H9 (cell line): ENCODE measurements at regions not wholly inside any gene's neighbourhood (a gene's known extent, or its start where the extent isn't known, plus 50 kb on each side); places are given as distances from the start of the nearest gene placed in this dataset.
"Not testable (repeated sequence)": the region's sequence is repeated elsewhere in the genome, so short reads cannot be mapped to it uniquely, and the experiment has no call there.

Experiments used
- DNase-seq: peaks from one replicate; pipeline ENCODE4 v3.0.0-alpha.2; 2017
- H2AFZ ChIP-seq: one replicate; pipeline ENCODE4 v1.6.1; 2013; ENCODE audit warnings: mild to moderate bottlenecking, low read length, control low read depth, moderate library complexity
- H2AK5ac ChIP-seq: 2 replicates; pipeline ENCODE4 v1.6.1; 2013; ENCODE audit warnings: low read length, control low read depth, mixed read lengths; ENCODE audit not compliant: insufficient read length
- H2BK120ac ChIP-seq: one replicate; pipeline ENCODE4 v1.6.1; 2013; ENCODE audit warnings: low read depth, mild to moderate bottlenecking, low read length, control low read depth, inconsistent platforms; ENCODE audit not compliant: poor library complexity, severe bottlenecking
- H2BK12ac ChIP-seq: 2 replicates; pipeline ENCODE4 v1.6.1; 2013; ENCODE audit warnings: low read length, control low read depth, mixed read lengths, low read depth; ENCODE audit not compliant: insufficient read length
- H2BK15ac ChIP-seq: 2 replicates; pipeline ENCODE4 v1.6.1; 2013; ENCODE audit warnings: low read depth, low read length, control low read depth
- H2BK20ac ChIP-seq: one replicate; pipeline ENCODE4 v1.6.1; 2013; ENCODE audit warnings: low read depth, mild to moderate bottlenecking, low read length, control low read depth, inconsistent platforms; ENCODE audit not compliant: poor library complexity, severe bottlenecking
- H2BK5ac ChIP-seq: 2 replicates; pipeline ENCODE4 v1.6.1; 2013; ENCODE audit warnings: low read length, control low read depth, mixed read lengths; ENCODE audit not compliant: insufficient read length
- H3K14ac ChIP-seq: 2 replicates; pipeline ENCODE4 v1.6.1; 2013; ENCODE audit warnings: low read length, control low read depth; ENCODE audit not compliant: insufficient read depth
- H3K18ac ChIP-seq: 2 replicates; pipeline ENCODE4 v1.6.1; 2013; ENCODE audit warnings: low read depth, mild to moderate bottlenecking, mixed read lengths, low read length, control low read depth; ENCODE audit not compliant: insufficient read length
- H3K23ac ChIP-seq: 2 replicates; pipeline ENCODE4 v1.6.1; 2013; ENCODE audit warnings: low read length, control low read depth, mixed read lengths, low read depth; ENCODE audit not compliant: insufficient read length
- H3K23me2 ChIP-seq: 2 replicates; pipeline ENCODE4 v1.6.1; 2013; ENCODE audit warnings: low read depth, mild to moderate bottlenecking, mixed read lengths, low read length, control low read depth; ENCODE audit not compliant: insufficient read length, poor library complexity, severe bottlenecking
- H3K27ac ChIP-seq: 2 replicates; pipeline ENCODE4 v1.5.1; 2013; ENCODE audit warnings: low read length, control low read depth, mixed read lengths, low read depth; ENCODE audit not compliant: insufficient read length
- H3K27me3 ChIP-seq: 2 replicates; pipeline ENCODE4 v1.6.1; 2013; ENCODE audit warnings: low read length, control low read depth, inconsistent platforms; ENCODE audit not compliant: insufficient read depth
- H3K4ac ChIP-seq: 2 replicates; pipeline ENCODE4 v1.6.1; 2013; ENCODE audit warnings: low read depth, mild to moderate bottlenecking, control low read depth, inconsistent platforms, low read length, moderate library complexity
- H3K4me1 ChIP-seq: 2 replicates; pipeline ENCODE4 v1.6.1; 2013; ENCODE audit warnings: low read length, control low read depth, inconsistent platforms; ENCODE audit not compliant: insufficient read depth
- H3K4me2 ChIP-seq: 2 replicates; pipeline ENCODE4 v1.6.1; 2013; ENCODE audit warnings: low read length, control low read depth, mixed read lengths; ENCODE audit not compliant: insufficient read length, insufficient read depth
- H3K56ac ChIP-seq: 2 replicates; pipeline ENCODE4 v1.6.1; 2013; ENCODE audit warnings: low read depth, mild to moderate bottlenecking, mixed read lengths, low read length, control low read depth; ENCODE audit not compliant: insufficient read length
- H3K79me1 ChIP-seq: 2 replicates; pipeline ENCODE4 v1.6.1; 2013; ENCODE audit warnings: low read depth, mild to moderate bottlenecking, moderate library complexity, low read length, control low read depth, inconsistent platforms; ENCODE audit not compliant: insufficient read depth, poor library complexity, severe bottlenecking
- H3K79me2 ChIP-seq: 2 replicates; pipeline ENCODE4 v1.6.1; 2013; ENCODE audit warnings: low read length, control low read depth, inconsistent platforms; ENCODE audit not compliant: insufficient read depth
- H3K9ac ChIP-seq: 2 replicates; pipeline ENCODE4 v1.6.1; 2013; ENCODE audit warnings: low read length, control low read depth, mixed read lengths; ENCODE audit not compliant: insufficient read length; ENCODE audit errors: extremely low read depth
- H3K9me3 ChIP-seq: one replicate; pipeline ENCODE4 v1.6.1; 2013; ENCODE audit warnings: low read depth, low read length, inconsistent platforms; ENCODE audit not compliant: control insufficient read depth
- H3T11ph ChIP-seq: one replicate; pipeline ENCODE4 v1.6.1; 2013; ENCODE audit warnings: mild to moderate bottlenecking, low read length, control low read depth, inconsistent platforms
- H4K20me1 ChIP-seq: one replicate; pipeline ENCODE4 v1.6.1; 2013; ENCODE audit not compliant: control insufficient read depth, insufficient read length, insufficient read depth
- H4K5ac ChIP-seq: 2 replicates; pipeline ENCODE4 v1.6.1; 2013; ENCODE audit warnings: low read depth, mild to moderate bottlenecking, mixed read lengths, low read length, control low read depth; ENCODE audit not compliant: insufficient read length
- H4K8ac ChIP-seq: replicated peaks from 2 replicates; pipeline ENCODE4 v1.6.1; 2013; ENCODE audit warnings: low read length, control low read depth, mixed read lengths, low read depth; ENCODE audit not compliant: insufficient read length
- H4K91ac ChIP-seq: 2 replicates; pipeline ENCODE4 v1.6.1; 2013; ENCODE audit warnings: low read depth, mild to moderate bottlenecking, moderate library complexity, mixed read lengths, low read length, control low read depth; ENCODE audit not compliant: insufficient read length
- H3K27ac Mint-ChIP-seq, 3 experiments: 2 replicates in 2 of 3; 3 replicates in 1 of 3; pipeline ENCODE4 v1.8.0; 2020 to 2021; ENCODE audit warnings: mixed read lengths in 3 of 3, mild to moderate bottlenecking in 1 of 3, moderate library complexity in 1 of 3
- H3K27me3 Mint-ChIP-seq: 2 replicates; pipeline ENCODE4 v1.8.0; 2021; ENCODE audit warnings: low read depth, mild to moderate bottlenecking, moderate library complexity, mixed read lengths
- H3K36me3 Mint-ChIP-seq, 3 experiments: 2 replicates in 2 of 3; 3 replicates in 1 of 3; pipeline ENCODE4 v1.8.0; 2020 to 2021; ENCODE audit warnings: low read depth in 3 of 3, mixed read lengths in 3 of 3; ENCODE audit not compliant: insufficient read depth in 1 of 3
- H3K4me1 Mint-ChIP-seq, 2 experiments: 2 replicates each; pipeline ENCODE4 v1.8.0; 2020; ENCODE audit warnings: mixed read lengths in 2 of 2
- H3K4me3 Mint-ChIP-seq, 2 experiments: 2 replicates in 1 of 2; 3 replicates in 1 of 2; pipeline ENCODE4 v1.8.0; 2020 to 2021; ENCODE audit warnings: mild to moderate bottlenecking in 2 of 2, mixed read lengths in 2 of 2, moderate library complexity in 1 of 2
- H3K9me3 Mint-ChIP-seq, 2 experiments: 2 replicates in 1 of 2; 3 replicates in 1 of 2; pipeline ENCODE4 v1.8.0; 2020; ENCODE audit warnings: mild to moderate bottlenecking in 2 of 2, mixed read lengths in 2 of 2, moderate library complexity in 1 of 2
- WGBS: extraction: QIAGEN DNeasy Blood & Tissue Kit; methylation state at CpG from one replicate; pipeline ENCODE4 v1.1.7; 2013; ENCODE audit warnings: missing lambda C conversion rate, low lambda C conversion rate, mixed read lengths; ENCODE audit not compliant: insufficient read length; ENCODE audit errors: extremely low coverage; 5-methylcytosine and 5-hydroxymethylcytosine counted together
- TF ChIP-seq, protein P1 (sequence below): fragments of 200-600 bp; sonication (generic); conservative IDR thresholded peaks from 3 replicates; pipeline ENCODE4 v1.8.0; 2021; ENCODE audit warnings: antibody characterized with exemption, mild to moderate bottlenecking

DNA sequence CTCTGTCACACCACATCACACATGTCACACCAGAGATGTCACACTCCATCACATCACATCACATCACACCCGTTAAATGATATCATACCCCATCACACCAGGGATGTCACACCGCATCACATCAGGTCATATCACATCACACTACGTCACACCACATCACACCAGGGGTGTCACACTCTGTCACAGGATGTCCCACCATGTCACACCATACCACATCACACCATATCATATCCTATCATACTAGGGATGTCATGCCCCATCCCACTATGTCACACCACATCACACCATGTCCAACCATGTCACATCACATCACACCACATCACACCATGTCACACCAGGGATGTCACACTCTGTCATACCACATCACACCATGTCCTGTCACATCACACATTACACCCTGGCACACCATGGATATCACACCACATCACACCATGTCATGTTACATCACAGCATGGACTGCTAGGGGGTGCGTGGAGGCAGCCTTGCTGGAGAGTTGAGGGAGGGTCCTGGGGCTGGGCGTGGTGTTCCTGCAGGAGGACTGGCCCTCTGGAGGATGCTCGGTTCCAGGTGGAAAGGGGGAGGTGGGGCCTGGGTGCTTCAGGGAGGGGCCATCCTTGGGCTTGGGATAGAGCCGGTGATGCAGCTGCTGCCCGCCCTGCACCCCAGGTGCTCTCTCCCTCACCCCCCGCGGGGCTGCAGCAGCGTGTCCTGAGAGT is 134.6 kb downstream of the TMEM121 start:
- WGBS: no CpG with 5 or more reads among the region's 11 CpGs
- Histone ChIP-seq H4K5ac (no peak overlapping the region), H4K20me1 (no peaks in the 10 kb centered on the region), H3K27me3 (no peaks in the 10 kb centered on the region), H2BK15ac (no peak overlapping the region), H3K18ac (no peak overlapping the region), H3K9me3 (peaks cover 52% of the 10 kb centered on the region), H3K4me1 (no peaks in the 10 kb centered on the region), H3K9ac (no peak overlapping the region), H3K4ac (no peak overlapping the region), H2BK20ac (no peak overlapping the region), H2AK5ac (no peak overlapping the region), H2BK12ac (no peak overlapping the region), H3K79me2 (no peaks in the 10 kb centered on the region), H3K23me2 (no peaks in the 10 kb centered on the region), H4K8ac (no peak overlapping the region), H3K23ac (no peak overlapping the region), H2AFZ (no peak overlapping the region), H2BK120ac (no peak overlapping the region), H3K79me1 (no peaks in the 10 kb centered on the region), H3K4me2 (no peak overlapping the region), H3K56ac (no peak overlapping the region), H3K27ac (no peak overlapping the region), H3K14ac (no peak overlapping the region), H3T11ph (no peak overlapping the region), H4K91ac (no peak overlapping the region), H2BK5ac (no peak overlapping the region)
- Mint-ChIP-seq H3K9me3 (peaks cover 73 to 79% of the 10 kb centered on the region in 2 experiments), H3K4me3 (no peak overlapping the region; a peak in 1 of 5 replicates), H3K36me3 (peaks cover 15 to 29% (median 15%) of the 10 kb centered on the region in 3 experiments), H3K27me3 (no peaks in the 10 kb centered on the region), H3K27ac (no peak overlapping the region), H3K4me1 (no peaks in the 10 kb centered on the region)
- DNase-seq: no peak
- TF ChIP-seq, protein P1, sequence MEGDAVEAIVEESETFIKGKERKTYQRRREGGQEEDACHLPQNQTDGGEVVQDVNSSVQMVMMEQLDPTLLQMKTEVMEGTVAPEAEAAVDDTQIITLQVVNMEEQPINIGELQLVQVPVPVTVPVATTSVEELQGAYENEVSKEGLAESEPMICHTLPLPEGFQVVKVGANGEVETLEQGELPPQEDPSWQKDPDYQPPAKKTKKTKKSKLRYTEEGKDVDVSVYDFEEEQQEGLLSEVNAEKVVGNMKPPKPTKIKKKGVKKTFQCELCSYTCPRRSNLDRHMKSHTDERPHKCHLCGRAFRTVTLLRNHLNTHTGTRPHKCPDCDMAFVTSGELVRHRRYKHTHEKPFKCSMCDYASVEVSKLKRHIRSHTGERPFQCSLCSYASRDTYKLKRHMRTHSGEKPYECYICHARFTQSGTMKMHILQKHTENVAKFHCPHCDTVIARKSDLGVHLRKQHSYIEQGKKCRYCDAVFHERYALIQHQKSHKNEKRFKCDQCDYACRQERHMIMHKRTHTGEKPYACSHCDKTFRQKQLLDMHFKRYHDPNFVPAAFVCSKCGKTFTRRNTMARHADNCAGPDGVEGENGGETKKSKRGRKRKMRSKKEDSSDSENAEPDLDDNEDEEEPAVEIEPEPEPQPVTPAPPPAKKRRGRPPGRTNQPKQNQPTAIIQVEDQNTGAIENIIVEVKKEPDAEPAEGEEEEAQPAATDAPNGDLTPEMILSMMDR: no peak

DNA sequence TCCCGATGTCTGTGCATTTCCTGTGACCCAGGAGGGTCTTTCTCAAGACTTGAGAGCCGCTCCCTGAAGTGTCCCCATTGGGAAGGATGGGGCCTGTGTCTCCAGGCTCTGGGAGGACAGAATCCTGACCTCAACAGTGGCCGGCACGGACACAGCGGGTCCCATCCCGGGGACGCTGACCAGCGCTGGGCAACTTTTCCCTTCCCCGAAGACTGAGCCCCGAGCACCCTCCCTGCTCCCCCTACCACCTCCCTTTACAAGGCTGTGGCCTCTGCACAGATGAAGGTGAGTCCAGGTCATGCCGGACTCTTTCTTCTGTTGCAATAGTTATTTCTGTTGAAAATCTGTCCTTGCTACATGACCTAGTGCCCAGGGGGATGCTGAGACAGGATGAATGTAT is 135.7 kb downstream of the TMEM121 start:
- not testable (repeated sequence) for H2AFZ ChIP-seq, H3K18ac ChIP-seq, DNase-seq, H3K14ac ChIP-seq, H2BK15ac ChIP-seq, H3K27me3 Mint-ChIP-seq, H3K4me3 Mint-ChIP-seq, H3K79me1 ChIP-seq, H2AK5ac ChIP-seq, H3K27ac ChIP-seq, H4K91ac ChIP-seq, H4K20me1 ChIP-seq, H3K79me2 ChIP-seq, H3K4me1 Mint-ChIP-seq, H3K4me2 ChIP-seq, H3K9ac ChIP-seq, H3K56ac ChIP-seq, H3K27ac Mint-ChIP-seq, H2BK5ac ChIP-seq, H3K23me2 ChIP-seq, H4K8ac ChIP-seq, H2BK20ac ChIP-seq, H3K23ac ChIP-seq, H3K4me1 ChIP-seq, H2BK12ac ChIP-seq, H4K5ac ChIP-seq, H3K27me3 ChIP-seq, H2BK120ac ChIP-seq, H3K4ac ChIP-seq, H3T11ph ChIP-seq
- H3K9me3 ChIP-seq: peaks cover 63% of the 10 kb centered on the region
- Mint-ChIP-seq H3K36me3 (peaks cover 18 to 33% (median 19%) of the 10 kb centered on the region in 3 experiments), H3K9me3 (peaks cover 74 to 81% of the 10 kb centered on the region in 2 experiments)
- no CpG with 5 or more reads among the region's 11 CpGs for WGBS
